ENCODE measurements at regions not wholly inside any gene's neighbourhood (a gene's known extent, or its start where the extent isn't known, plus 50 kb on each side); places are given as distances from the start of the nearest gene placed in this dataset.

GRCh38 chr3:18901571-18901970 is 246.7 kb upstream of the KCNH8 start:
- TF ChIP-seq YY1 (IDR thresholded peaks at IDR 0.05), result no peak
- no peak for TF ChIP-seq CTCF (IDR thresholded peaks at IDR 0.05; ENCODE audit: low read depth, low read length, missing input control)
- no peak for TF ChIP-seq GABPA (IDR thresholded peaks at IDR 0.05 in 1 of 2, conservative IDR thresholded peaks at IDR 0.05 in 1 of 2)
- no peak for TF ChIP-seq RAD21 (IDR thresholded peaks at IDR 0.05)
- TF ChIP-seq MAX (IDR thresholded peaks at IDR 0.05), result no peak
- TF ChIP-seq REST (IDR thresholded peaks at IDR 0.05), result no peak
- no peak for TF ChIP-seq SP1 (IDR thresholded peaks at IDR 0.05)
- no peak for TF ChIP-seq EGR1 (IDR thresholded peaks at IDR 0.05; ENCODE audit: low read depth in 2 of 2)
- TF ChIP-seq JUND (IDR thresholded peaks at IDR 0.05), result no peak
- no peak for TF ChIP-seq ZBTB33 (IDR thresholded peaks at IDR 0.05)
- no peak for TF ChIP-seq ATF3 (IDR thresholded peaks at IDR 0.05)

Data from liver (tissue), 3 donors.